GM12891 (cell line): ENCODE measurements at regions not wholly inside any gene's neighbourhood (a gene's known extent, or its start where the extent isn't known, plus 50 kb on each side); places are given as distances from the start of the nearest gene placed in this dataset.

Experiments
- POLR2A ChIP-seq: IDR thresholded peaks from 2 replicates; pipeline ENCODE4 v1.6.1; 2011; ENCODE audit warnings: low read depth, low read length, control low read depth
- POLR2AphosphoS5 ChIP-seq: IDR thresholded peaks from 2 replicates; pipeline ENCODE4 v1.6.1; 2011; ENCODE audit warnings: low read depth, low read length, control low read depth
- POU2F2 ChIP-seq: IDR thresholded peaks from 2 replicates; pipeline ENCODE4 v1.6.1; 2011; ENCODE audit warnings: low read depth, mild to moderate bottlenecking, control low read depth, low read length, moderate library complexity

DNA sequence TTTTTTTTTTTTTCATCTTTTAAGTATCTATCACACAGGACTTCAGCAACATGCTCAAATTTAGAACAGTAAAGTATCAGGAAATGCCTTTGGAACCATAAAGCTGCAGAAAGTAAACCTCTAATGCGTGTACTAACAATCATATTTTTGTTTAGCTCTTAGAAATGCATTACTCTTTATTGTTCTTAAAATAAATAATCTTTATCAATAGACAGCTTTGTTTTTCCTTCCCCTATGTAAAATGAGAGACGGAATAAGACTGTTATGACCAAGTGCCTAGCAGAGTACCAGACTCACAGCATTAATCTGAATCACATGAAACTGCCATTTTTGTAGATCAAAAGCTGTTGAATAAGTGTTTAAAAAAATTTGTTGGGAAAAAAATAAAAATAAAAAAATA is 50.5 kb upstream of the COL25A1 start:
- TF ChIP-seq POLR2AphosphoS5 (no peak), POLR2A (no peak), POU2F2 (no peak)
